Thoracic aorta (tissue), 2 donors: ENCODE measurements at regions not wholly inside any gene's neighbourhood (a gene's known extent, or its start where the extent isn't known, plus 50 kb on each side); places are given as distances from the start of the nearest gene placed in this dataset.

Experiments used
- ATAC-seq: fragments of 150-250 bp; one replicate; pipeline ENCODE4 v1.8.0; 2017; ENCODE audit warnings: low read depth; ENCODE audit not compliant: insufficient number of reproducible peaks, low FRiP score
- DNase-seq: peaks from one replicate; pipeline ENCODE4 v3.0.0-alpha.2; 2020; ENCODE audit warnings: low spot score
- H3K27ac ChIP-seq, 2 donors: fragments of 200-600 bp; sonication (generic); 1 replicate in 1 of 2; 2 replicates in 1 of 2; pipeline ENCODE4 v1.5.1; 2016; ENCODE audit warnings: mild to moderate bottlenecking in 2 of 2, moderate library complexity in 2 of 2
- H3K27me3 ChIP-seq: fragments of 200-600 bp; sonication (generic); replicated peaks from 2 replicates; pipeline ENCODE4 v1.6.0; 2016; ENCODE audit warnings: mild to moderate bottlenecking; ENCODE audit not compliant: insufficient read depth
- H3K36me3 ChIP-seq: fragments of 200-600 bp; sonication (generic); one replicate; pipeline ENCODE4 v1.5.1; 2016
- H3K4me1 ChIP-seq, 2 donors: fragments of 200-600 bp; sonication (generic); 1 replicate in 1 of 2; 2 replicates in 1 of 2; pipeline versions ENCODE4 v1.5.1 to v1.6.0; 2016; ENCODE audit warnings: low read depth in 2 of 2, mild to moderate bottlenecking in 1 of 2; ENCODE audit not compliant: control insufficient read depth in 1 of 2
- H3K4me3 ChIP-seq: fragments of 200-600 bp; sonication (generic); 2 replicates; pipeline ENCODE4 v1.5.1; 2016; ENCODE audit warnings: mild to moderate bottlenecking
- H3K9me3 ChIP-seq: fragments of 200-600 bp; sonication (generic); 2 replicates; pipeline ENCODE4 v1.5.1; 2016
- TF ChIP-seq, protein P1 (sequence below): fragments of 200-600 bp; sonication (generic); IDR thresholded peaks from one replicate; pipeline ENCODE4 v1.5.1; 2019; ENCODE audit warnings: antibody characterized with exemption

DNA sequence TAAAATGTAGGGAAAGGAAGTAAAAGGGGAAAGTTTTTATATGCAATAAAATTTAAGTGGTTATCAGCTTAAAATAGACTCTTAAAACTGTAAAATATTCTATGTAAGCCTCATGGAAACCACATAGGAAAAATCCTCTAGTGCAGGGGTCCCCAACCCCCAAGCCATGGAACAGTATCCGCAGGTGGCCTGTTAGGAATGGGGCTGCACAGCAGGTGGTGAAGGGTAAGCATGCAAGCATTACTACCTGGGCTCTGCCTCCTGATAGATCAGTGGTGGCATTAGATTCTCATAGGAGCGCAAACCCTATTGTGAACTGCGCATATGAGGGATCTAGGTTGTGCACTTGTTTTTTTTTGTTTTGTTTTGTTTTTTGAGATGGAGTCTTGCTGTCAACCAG, 1409.3 kb upstream of the CDH2 start:
- no peak for DNase-seq
- no peak for ATAC-seq
- no peaks in the 10 kb centered on the region for H3K9me3 ChIP-seq

DNA sequence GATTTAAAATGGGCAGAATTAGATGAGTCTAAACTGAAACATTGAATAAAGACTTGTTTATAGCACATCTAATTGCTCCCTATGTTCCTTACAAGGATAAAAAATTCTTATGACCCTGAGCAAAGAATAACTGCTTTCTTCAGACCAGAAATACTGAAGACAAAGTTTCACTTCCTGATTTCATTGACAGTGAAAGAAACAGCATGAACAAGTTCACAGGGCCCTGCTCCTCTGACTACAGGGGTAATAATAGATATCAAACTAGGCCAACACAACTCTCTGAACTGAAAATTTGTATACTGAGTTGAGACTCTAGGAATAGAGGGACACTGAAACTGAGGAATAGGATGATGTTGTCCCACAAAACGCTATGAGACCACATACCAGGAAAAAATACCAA, 1383.3 kb upstream of the CDH2 start:
- Histone ChIP-seq H3K4me1 (no peaks in the 10 kb centered on the region), H3K27ac (no peak overlapping the region), H3K27me3 (no peaks in the 10 kb centered on the region), H3K36me3 (no peaks in the 10 kb centered on the region), H3K4me3 (no peak overlapping the region), H3K9me3 (no peaks in the 10 kb centered on the region)
- TF ChIP-seq, protein P1, sequence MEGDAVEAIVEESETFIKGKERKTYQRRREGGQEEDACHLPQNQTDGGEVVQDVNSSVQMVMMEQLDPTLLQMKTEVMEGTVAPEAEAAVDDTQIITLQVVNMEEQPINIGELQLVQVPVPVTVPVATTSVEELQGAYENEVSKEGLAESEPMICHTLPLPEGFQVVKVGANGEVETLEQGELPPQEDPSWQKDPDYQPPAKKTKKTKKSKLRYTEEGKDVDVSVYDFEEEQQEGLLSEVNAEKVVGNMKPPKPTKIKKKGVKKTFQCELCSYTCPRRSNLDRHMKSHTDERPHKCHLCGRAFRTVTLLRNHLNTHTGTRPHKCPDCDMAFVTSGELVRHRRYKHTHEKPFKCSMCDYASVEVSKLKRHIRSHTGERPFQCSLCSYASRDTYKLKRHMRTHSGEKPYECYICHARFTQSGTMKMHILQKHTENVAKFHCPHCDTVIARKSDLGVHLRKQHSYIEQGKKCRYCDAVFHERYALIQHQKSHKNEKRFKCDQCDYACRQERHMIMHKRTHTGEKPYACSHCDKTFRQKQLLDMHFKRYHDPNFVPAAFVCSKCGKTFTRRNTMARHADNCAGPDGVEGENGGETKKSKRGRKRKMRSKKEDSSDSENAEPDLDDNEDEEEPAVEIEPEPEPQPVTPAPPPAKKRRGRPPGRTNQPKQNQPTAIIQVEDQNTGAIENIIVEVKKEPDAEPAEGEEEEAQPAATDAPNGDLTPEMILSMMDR: no peak
- DNase-seq (no peak), ATAC-seq (no peak)

More for the DNA sequence above, 1409.3 kb upstream of the CDH2 start:
- H3K27ac ChIP-seq: no peak overlapping the region
- no peaks in the 10 kb centered on the region for H3K27me3 ChIP-seq
- no peaks in the 10 kb centered on the region for H3K36me3 ChIP-seq
- TF ChIP-seq, protein P1: no peak
- no peaks in the 10 kb centered on the region for H3K4me1 ChIP-seq
- no peak overlapping the region for H3K4me3 ChIP-seq

DNA sequence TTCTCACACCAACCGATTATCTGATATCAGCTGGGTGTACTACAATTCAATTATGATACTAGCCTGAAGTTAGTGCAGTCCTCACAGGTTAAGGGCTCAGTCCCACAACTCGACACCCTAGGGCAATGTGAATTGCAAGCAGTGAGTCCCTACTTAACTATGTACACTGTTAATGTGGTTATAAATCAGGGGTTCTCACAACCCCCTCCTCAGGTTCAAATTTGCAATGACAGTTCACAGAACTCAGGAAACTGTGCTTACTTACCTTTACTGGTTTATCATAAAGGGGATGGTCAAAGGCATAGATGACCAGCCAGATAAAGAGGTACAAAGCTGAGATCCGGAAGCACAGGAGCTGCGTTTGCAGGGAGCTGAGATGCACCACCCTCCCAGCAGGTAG, 1379.1 kb upstream of the CDH2 start:
- TF ChIP-seq, protein P1: no peak
- Histone ChIP-seq H3K9me3 (no peaks in the 10 kb centered on the region), H3K4me3 (no peak overlapping the region), H3K4me1 (no peaks in the 10 kb centered on the region), H3K27ac (no peak overlapping the region), H3K27me3 (no peaks in the 10 kb centered on the region), H3K36me3 (no peaks in the 10 kb centered on the region)
- ATAC-seq (no peak), DNase-seq (no peak)

DNA sequence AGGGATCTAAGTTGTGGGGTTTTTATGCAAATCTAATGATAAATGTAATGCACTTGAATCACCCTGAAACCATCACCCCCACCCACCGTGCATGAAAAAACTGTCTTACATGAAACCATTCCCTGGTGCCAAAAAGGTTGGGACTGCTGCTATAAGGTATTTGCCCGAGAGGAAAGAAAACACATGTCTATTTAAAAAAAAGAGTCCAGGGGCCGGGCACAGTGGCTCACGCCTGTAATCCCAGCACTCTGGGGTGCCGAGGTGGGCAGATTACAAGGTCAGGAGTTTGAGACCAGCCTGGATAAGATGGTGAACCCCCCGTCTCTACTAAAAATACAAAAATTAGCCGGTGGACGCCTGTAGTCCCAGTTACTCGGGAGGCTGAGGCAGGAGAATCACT, 1372.8 kb upstream of the CDH2 start:
- Histone ChIP-seq H3K27ac (no peak overlapping the region), H3K9me3 (no peaks in the 10 kb centered on the region), H3K36me3 (no peaks in the 10 kb centered on the region), H3K4me3 (no peak overlapping the region), H3K4me1 (no peaks in the 10 kb centered on the region), H3K27me3 (no peaks in the 10 kb centered on the region)
- TF ChIP-seq, protein P1: no peak
- ATAC-seq (no peak), DNase-seq (no peak)

DNA sequence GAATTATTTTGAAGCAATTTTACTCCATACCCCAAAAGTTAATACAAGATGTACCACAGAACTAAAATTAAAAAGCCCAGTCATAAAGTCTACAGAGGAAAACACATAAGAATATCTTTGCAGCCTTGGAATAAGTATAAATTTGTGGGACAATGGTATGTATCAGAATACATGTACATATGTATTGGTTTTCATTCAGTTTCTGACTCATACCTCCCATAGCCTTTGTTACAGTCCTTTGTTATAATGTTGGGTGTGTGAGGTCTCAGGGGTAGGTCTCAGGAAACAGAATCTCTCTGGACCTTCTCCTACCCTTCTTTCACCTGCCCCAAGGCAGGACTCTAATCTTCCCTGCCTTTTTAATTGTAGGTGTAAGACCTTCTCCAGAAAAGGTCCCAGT, 1370.7 kb upstream of the CDH2 start:
- Histone ChIP-seq H3K9me3 (no peaks in the 10 kb centered on the region), H3K27ac (no peak overlapping the region), H3K36me3 (no peaks in the 10 kb centered on the region), H3K4me1 (no peaks in the 10 kb centered on the region), H3K4me3 (no peak overlapping the region), H3K27me3 (no peaks in the 10 kb centered on the region)
- no peak for ATAC-seq
- no peak for DNase-seq
- TF ChIP-seq, protein P1: no peak
